Cardiac muscle cell (in vitro differentiated cells and primary cell): ENCODE measurements at regions not wholly inside any gene's neighbourhood (a gene's known extent, or its start where the extent isn't known, plus 50 kb on each side); places are given as distances from the start of the nearest gene placed in this dataset.
"Not testable (repeated sequence)": the region's sequence is repeated elsewhere in the genome, so short reads cannot be mapped to it uniquely, and the experiment has no call there.

Source experiments
- DNase-seq, 2 donors: peaks; one replicate each; pipeline versions ENCODE4 v3.0.0 to v3.0.0-alpha.2; 2010 to 2017; ENCODE audit warnings: low read depth in 1 of 2, low spot score in 1 of 2
- H3K27ac ChIP-seq: fragments of 200-600 bp; sonication (generic); 2 replicates; pipeline ENCODE4 v1.5.1; 2016
- H3K27me3 ChIP-seq: fragments of 200-600 bp; sonication (generic); 2 replicates; pipeline ENCODE4 v1.6.0; 2016; ENCODE audit warnings: control low read depth
- H3K36me3 ChIP-seq: fragments of 200-600 bp; sonication (generic); 2 replicates; pipeline ENCODE4 v1.5.1; 2016; ENCODE audit warnings: control low read depth
- H3K4me1 ChIP-seq: fragments of 200-600 bp; sonication (generic); 2 replicates; pipeline ENCODE4 v1.8.1; 2017; ENCODE audit warnings: low read depth, mild to moderate bottlenecking, mixed run types
- H3K4me3 ChIP-seq: fragments of 200-600 bp; sonication (generic); 2 replicates; pipeline ENCODE4 v1.5.1; 2016; ENCODE audit warnings: mild to moderate bottlenecking
- H3K9me3 ChIP-seq: fragments of 200-600 bp; sonication (generic); 2 replicates; pipeline ENCODE4 v1.5.1; 2017; ENCODE audit warnings: low read depth, mild to moderate bottlenecking, control low read depth
- TF ChIP-seq, protein P1 (sequence below): IDR thresholded peaks from 2 replicates; pipeline ENCODE4 v1.5.1; 2012; ENCODE audit warnings: low read depth, mild to moderate bottlenecking, low read length

DNA sequence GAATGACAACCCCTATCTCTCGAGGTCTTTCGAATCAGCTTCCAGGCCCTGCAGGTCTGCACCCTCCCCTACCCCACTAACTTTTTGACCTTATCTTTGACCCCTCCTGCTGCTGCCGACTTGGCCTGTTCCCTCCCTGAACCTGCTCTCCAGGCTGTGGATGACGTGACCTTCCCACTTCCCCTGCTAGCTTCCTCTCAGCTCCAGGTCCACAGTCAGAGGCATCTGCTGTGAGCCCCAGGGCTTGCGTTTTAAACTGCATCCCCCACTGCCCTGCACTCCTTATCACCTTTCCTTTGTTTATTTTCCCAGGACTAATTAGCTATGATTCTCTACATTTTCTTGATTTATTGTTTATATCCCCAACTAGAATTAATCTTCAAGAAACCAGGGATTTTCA, 71.2 kb upstream of the ALKAL2 start:
- Histone ChIP-seq H3K9me3 (no peaks in the 10 kb centered on the region), H3K36me3 (no peaks in the 10 kb centered on the region), H3K4me1 (no peaks in the 10 kb centered on the region), H3K27ac (no peak overlapping the region), H3K4me3 (no peak overlapping the region), H3K27me3 (no peaks in the 10 kb centered on the region)
- TF ChIP-seq, protein P1, sequence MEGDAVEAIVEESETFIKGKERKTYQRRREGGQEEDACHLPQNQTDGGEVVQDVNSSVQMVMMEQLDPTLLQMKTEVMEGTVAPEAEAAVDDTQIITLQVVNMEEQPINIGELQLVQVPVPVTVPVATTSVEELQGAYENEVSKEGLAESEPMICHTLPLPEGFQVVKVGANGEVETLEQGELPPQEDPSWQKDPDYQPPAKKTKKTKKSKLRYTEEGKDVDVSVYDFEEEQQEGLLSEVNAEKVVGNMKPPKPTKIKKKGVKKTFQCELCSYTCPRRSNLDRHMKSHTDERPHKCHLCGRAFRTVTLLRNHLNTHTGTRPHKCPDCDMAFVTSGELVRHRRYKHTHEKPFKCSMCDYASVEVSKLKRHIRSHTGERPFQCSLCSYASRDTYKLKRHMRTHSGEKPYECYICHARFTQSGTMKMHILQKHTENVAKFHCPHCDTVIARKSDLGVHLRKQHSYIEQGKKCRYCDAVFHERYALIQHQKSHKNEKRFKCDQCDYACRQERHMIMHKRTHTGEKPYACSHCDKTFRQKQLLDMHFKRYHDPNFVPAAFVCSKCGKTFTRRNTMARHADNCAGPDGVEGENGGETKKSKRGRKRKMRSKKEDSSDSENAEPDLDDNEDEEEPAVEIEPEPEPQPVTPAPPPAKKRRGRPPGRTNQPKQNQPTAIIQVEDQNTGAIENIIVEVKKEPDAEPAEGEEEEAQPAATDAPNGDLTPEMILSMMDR, result no peak
- DNase-seq, result no peak

DNA sequence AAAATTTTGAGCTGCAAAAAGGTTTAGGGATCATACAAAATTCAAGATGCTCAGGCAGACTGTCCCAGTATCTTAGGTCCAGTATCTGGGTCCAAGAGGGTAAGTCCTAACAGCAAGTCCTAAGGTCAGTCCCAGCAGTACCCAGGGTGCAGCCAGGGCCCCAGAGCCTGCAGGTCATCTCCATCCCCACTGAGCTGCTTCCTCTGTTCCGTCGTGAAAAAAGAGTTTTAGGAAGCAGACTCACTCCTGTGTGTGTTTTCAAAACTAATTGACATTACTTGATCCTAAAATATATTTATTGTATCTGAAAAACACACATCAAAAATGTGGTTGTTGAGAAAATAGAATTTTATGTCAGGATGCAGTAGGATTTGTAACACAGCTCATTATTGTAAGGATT, 69.9 kb upstream of the ALKAL2 start:
- H3K4me3 ChIP-seq, result no peak overlapping the region
- H3K36me3 ChIP-seq, result no peaks in the 10 kb centered on the region

DNA sequence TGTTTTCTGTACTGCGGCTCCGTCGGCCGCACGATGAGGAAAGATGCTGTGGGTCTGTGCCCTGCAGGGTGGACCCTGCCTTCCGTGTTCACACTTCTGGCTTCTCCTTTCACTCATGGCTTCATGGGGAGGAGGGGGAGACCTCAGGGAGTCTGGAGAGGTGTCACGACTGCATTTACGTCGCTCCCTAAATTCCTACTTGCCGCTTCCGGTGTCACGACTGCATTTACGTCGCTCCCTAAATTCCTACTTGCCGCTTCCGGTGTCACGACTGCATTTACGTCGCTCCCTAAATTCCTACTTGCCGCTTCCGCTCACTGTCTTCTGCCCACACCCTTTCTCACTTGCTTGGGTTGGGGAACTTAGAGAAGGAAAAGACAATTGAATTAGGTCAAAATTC, 68.4 kb upstream of the ALKAL2 start:
- H3K27me3 ChIP-seq, DNase-seq, H3K9me3 ChIP-seq, H3K27ac ChIP-seq, H3K4me3 ChIP-seq, H3K36me3 ChIP-seq, H3K4me1 ChIP-seq: not testable (repeated sequence)

More for the DNA sequence above, 69.9 kb upstream of the ALKAL2 start:
- Histone ChIP-seq H3K9me3 (no peaks in the 10 kb centered on the region), H3K27ac (no peak overlapping the region), H3K4me1 (no peaks in the 10 kb centered on the region), H3K27me3 (no peaks in the 10 kb centered on the region)
- DNase-seq, result no peak
- TF ChIP-seq, protein P1, result no peak

DNA sequence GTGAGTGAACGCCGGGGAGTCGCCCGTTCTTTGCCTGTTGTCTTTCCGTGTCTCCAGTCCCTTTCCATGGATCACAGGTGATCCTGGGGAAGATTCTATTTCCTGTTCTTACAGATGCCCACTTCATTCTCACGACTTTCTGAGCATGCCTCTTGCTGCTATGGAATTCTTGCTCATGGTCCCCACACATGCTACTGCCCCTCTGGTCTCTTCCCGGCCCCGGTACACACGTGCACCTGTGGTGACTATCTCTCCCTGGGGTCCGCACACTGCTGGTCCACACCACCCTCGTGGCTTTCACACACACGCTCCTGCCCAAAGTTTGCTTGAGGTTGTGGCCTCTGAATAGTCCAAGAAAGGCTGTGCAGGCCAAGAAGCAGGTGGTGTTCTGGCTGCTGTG, 67.9 kb upstream of the ALKAL2 start:
- no peak overlapping the region for H3K4me3 ChIP-seq
- no peak overlapping the region for H3K27ac ChIP-seq
- H3K36me3 ChIP-seq, result no peaks in the 10 kb centered on the region
- H3K27me3 ChIP-seq, result no peaks in the 10 kb centered on the region
- DNase-seq, result no peak
- H3K4me1 ChIP-seq, result no peaks in the 10 kb centered on the region
- TF ChIP-seq, protein P1, result no peak
- no peaks in the 10 kb centered on the region for H3K9me3 ChIP-seq

DNA sequence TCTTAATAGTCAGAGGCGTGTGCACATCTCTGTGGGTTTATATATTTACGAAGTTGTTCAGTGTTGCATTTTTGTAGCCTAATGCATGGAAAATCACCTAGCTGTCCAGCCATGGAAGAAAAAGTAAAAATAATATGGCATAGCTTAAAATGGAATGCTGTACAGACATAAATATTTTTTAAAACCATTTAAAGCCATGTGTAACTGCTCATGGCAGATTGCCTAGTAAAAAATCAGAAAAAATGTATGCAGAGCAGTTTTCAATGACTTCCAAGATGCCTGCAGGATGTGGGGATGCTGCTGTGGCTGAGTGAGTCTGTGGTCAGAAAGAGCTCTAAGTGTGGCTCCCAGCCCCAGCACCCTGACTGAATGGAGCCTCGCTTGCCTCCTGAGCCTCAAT, 64.8 kb upstream of the ALKAL2 start:
- no peaks in the 10 kb centered on the region for H3K36me3 ChIP-seq
- no peaks in the 10 kb centered on the region for H3K27me3 ChIP-seq
- no peaks in the 10 kb centered on the region for H3K4me1 ChIP-seq
- no peaks in the 10 kb centered on the region for H3K9me3 ChIP-seq
- no peak overlapping the region for H3K27ac ChIP-seq
- H3K4me3 ChIP-seq, result no peak overlapping the region
- DNase-seq, result no peak
- TF ChIP-seq, protein P1, result no peak

DNA sequence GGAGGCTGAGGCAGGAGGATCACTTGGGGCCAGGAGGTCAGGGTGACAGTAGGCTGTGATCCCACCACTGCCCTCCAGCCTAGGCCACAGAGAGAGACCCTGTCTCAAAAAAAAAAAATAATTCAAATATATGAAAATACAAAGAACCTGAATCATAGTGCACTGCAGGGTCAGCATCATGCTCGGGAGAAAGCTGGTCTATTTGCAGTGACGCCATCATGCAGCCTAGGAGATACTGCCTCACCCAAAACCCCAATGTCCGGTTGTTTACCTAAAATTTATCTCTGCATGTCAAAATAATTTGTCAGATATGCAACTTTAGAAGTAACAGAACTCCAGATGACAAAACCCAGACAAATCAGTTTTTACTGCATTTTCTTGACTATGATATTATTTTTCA, 61.5 kb upstream of the ALKAL2 start:
- Histone ChIP-seq H3K9me3 (no peaks in the 10 kb centered on the region), H3K4me3 (no peak overlapping the region), H3K4me1 (no peaks in the 10 kb centered on the region), H3K27me3 (peaks cover 15% of the 10 kb centered on the region), H3K27ac (no peak overlapping the region), H3K36me3 (no peaks in the 10 kb centered on the region)
- no peak for DNase-seq
- TF ChIP-seq, protein P1, result no peak
